HUES6 (cell line): ENCODE measurements at regions not wholly inside any gene's neighbourhood (a gene's known extent, or its start where the extent isn't known, plus 50 kb on each side); places are given as distances from the start of the nearest gene placed in this dataset.

Experiments
- H3K27ac ChIP-seq: 2 replicates; pipeline ENCODE4 v1.7.0; 2013; ENCODE audit warnings: low read depth, mild to moderate bottlenecking, low read length, inconsistent platforms
- H3K27me3 ChIP-seq: 2 replicates; pipeline ENCODE4 v1.6.1; 2013; ENCODE audit warnings: low read length; ENCODE audit not compliant: control insufficient read depth, insufficient read depth
- H3K36me3 ChIP-seq: 2 replicates; pipeline ENCODE4 v1.6.1; 2013; ENCODE audit warnings: low read length; ENCODE audit not compliant: control insufficient read depth, insufficient read depth
- H3K4me1 ChIP-seq: 2 replicates; pipeline ENCODE4 v1.6.1; 2013; ENCODE audit warnings: low read length; ENCODE audit not compliant: control insufficient read depth, insufficient read depth
- H3K4me3 ChIP-seq: 2 replicates; pipeline ENCODE4 v1.5.1; 2013; ENCODE audit warnings: low read depth, low read length
- H3K9ac ChIP-seq: one replicate; pipeline ENCODE4 v1.6.1; 2013; ENCODE audit warnings: mild to moderate bottlenecking, low read length
- H3K9me3 ChIP-seq: 2 replicates; pipeline ENCODE4 v1.6.1; 2013; ENCODE audit warnings: low read depth, low read length; ENCODE audit not compliant: control insufficient read depth, insufficient read depth

DNA sequence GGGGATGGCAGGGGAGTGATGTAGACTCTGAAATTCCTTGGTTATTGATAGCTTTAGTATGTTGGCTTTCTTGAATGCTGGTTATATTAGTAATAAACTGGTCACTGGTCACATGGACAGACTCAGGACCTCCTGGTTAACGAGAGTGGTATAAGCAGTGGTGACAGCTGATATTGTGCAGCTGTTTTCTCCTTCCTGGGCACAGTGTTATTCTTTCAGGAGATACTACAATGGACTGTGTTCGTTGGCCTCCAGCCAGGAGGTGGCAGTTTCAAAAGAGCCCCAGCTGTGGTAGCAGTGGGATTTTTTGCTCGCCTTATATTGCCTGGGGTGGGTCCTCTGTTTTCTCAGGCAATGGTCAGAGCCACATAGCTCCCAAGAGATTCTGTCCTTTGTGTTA, 181.6 kb upstream of the RBMS3 start:
- no peak overlapping the region for H3K27ac ChIP-seq
- no peaks in the 10 kb centered on the region for H3K36me3 ChIP-seq
- H3K9ac ChIP-seq = no peak overlapping the region
- H3K4me1 ChIP-seq = no peaks in the 10 kb centered on the region
- H3K4me3 ChIP-seq = no peak overlapping the region
- no peaks in the 10 kb centered on the region for H3K27me3 ChIP-seq
- no peaks in the 10 kb centered on the region for H3K9me3 ChIP-seq

DNA sequence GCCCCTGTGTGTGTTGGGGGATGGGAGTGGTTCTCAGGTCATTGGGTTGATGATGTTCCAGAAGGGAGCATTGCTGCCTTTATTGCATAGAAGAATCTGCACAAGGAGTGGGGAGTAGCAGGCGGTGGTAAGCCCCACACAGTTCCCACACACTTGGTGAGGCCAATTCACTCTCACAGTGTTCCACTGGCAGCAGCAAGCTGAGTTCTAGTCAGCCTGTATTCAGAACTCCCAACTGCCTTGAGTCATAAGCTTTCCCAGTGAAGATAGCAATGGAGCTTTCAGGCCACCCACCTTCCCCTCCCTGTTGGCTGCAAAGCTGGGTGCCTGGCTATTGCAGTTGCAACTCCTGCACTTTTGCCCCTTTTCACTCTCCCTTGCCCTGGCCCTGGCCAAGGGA, 181.1 kb upstream of the RBMS3 start:
- H3K36me3 ChIP-seq = no peaks in the 10 kb centered on the region
- H3K27me3 ChIP-seq = no peaks in the 10 kb centered on the region

DNA sequence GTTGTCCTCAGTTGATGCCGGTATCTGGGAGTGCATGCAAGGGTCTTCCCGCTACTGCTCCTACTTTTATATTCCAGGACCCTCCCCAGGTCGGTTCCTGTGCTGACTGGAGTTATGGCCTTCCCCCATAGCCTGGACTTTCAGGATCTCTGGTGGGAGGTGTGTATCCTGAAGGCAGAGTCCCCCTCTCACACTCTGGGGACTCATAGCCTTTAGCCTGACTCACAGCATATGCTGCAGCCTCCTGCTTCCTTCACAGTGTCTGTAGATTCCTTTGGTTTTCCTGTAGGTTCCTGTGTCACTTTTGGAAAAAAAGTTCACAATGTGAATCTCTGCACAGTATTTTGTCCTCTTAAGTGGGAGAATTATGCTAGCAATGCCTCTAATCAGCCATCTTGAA, 180.6 kb upstream of the RBMS3 start:
- Histone ChIP-seq H3K9me3 (no peaks in the 10 kb centered on the region), H3K27ac (no peak overlapping the region), H3K4me3 (no peak overlapping the region), H3K36me3 (no peaks in the 10 kb centered on the region), H3K4me1 (no peaks in the 10 kb centered on the region), H3K9ac (no peak overlapping the region), H3K27me3 (no peaks in the 10 kb centered on the region)

More for the DNA sequence above, 181.1 kb upstream of the RBMS3 start:
- H3K4me1 ChIP-seq = no peaks in the 10 kb centered on the region
- no peak overlapping the region for H3K4me3 ChIP-seq
- no peak overlapping the region for H3K27ac ChIP-seq
- H3K9ac ChIP-seq = no peak overlapping the region
- no peaks in the 10 kb centered on the region for H3K9me3 ChIP-seq

DNA sequence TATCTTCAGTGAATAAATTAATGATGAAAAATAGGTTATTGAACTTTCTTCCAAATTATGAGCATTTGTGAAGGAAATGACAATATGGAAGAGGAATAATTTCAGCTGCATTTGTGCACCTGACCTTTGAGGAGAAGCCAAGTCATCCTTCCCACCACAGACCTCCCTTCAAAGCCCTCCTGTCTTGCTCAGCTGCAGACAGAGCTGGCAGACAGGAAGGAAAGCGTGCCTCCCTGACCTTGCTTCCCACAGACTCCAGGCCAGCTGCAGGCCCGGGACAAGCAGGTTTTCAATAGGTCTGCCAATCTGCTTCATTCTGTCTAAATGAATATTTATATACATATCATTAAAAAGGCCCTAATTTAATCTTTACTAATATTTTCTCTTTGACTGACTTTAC, 152.9 kb upstream of the RBMS3 start:
- Histone ChIP-seq H3K9ac (no peak overlapping the region), H3K4me1 (no peaks in the 10 kb centered on the region), H3K36me3 (no peaks in the 10 kb centered on the region), H3K4me3 (no peak overlapping the region), H3K27ac (no peak overlapping the region), H3K9me3 (no peaks in the 10 kb centered on the region), H3K27me3 (no peaks in the 10 kb centered on the region)

DNA sequence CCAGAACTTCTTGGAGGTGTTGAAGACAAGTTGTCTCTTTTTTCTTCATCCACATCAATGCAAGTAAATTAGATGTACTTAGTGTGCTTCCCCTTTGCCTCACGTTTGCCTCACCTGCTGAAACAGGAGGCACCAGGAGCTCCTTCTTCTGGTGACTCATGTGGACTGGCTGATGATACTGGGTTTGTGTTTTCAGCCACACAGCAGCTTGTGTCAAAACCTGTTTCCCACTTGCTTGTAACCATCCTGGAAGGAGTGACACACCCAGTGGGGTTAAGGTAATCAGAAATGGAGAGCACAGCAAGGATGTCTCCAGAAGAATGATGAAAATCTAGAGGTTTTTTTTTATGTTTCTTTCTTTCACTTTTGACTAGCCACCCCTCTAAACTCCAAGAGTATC, 143.3 kb upstream of the RBMS3 start:
- H3K4me3 ChIP-seq = no peak overlapping the region
- no peaks in the 10 kb centered on the region for H3K27me3 ChIP-seq
- peaks cover 20% of the 10 kb centered on the region for H3K4me1 ChIP-seq
- H3K9ac ChIP-seq = no peak overlapping the region
- no peaks in the 10 kb centered on the region for H3K9me3 ChIP-seq
- no peaks in the 10 kb centered on the region for H3K36me3 ChIP-seq
- no peak overlapping the region for H3K27ac ChIP-seq

DNA sequence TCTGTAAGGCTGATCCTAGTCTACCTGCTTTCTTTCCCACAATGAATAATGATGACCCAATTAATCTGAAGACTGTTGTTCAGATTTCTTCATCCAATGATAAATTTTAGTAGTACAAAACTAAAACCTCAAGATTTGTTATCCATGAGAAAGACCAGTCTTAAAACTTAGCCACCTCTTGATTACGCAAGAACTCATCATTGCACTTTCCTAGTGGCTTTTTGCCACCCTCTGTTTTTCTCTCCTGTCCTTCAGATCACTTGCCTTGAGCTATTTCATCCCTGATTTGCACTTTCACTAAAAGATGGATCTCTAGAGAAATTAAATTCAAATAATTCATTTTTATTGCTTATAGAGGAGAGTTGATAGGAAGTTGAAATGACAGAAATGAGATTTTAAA, 142.7 kb upstream of the RBMS3 start:
- Histone ChIP-seq H3K4me3 (no peak overlapping the region), H3K36me3 (no peaks in the 10 kb centered on the region), H3K9ac (no peak overlapping the region), H3K27ac (no peak overlapping the region), H3K27me3 (no peaks in the 10 kb centered on the region), H3K9me3 (no peaks in the 10 kb centered on the region), H3K4me1 (peaks cover 20% of the 10 kb centered on the region)

DNA sequence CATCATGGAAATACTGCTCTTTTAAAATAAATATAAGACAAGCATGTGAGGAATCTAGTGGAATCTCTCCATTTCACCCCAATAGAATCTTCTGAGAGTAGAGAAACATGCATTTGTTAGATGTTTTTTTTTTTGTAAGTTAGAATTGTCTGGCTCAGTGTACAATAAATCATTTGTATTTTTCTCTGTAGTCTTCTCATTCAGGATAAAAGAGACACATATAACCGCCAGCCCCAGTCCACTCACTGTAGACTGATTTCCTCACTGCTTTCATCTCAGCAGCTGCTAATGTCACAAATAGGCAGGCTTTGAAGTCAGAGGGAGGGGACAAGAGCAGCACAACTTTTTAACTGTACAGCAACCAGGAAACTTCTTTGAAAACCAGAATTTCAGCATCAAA, 140.2 kb upstream of the RBMS3 start:
- H3K4me3 ChIP-seq = no peak overlapping the region
- no peaks in the 10 kb centered on the region for H3K36me3 ChIP-seq
- H3K27ac ChIP-seq = no peak overlapping the region
- H3K4me1 ChIP-seq = peaks cover 20% of the 10 kb centered on the region
- no peak overlapping the region for H3K9ac ChIP-seq
- H3K27me3 ChIP-seq = no peaks in the 10 kb centered on the region
- no peaks in the 10 kb centered on the region for H3K9me3 ChIP-seq

DNA sequence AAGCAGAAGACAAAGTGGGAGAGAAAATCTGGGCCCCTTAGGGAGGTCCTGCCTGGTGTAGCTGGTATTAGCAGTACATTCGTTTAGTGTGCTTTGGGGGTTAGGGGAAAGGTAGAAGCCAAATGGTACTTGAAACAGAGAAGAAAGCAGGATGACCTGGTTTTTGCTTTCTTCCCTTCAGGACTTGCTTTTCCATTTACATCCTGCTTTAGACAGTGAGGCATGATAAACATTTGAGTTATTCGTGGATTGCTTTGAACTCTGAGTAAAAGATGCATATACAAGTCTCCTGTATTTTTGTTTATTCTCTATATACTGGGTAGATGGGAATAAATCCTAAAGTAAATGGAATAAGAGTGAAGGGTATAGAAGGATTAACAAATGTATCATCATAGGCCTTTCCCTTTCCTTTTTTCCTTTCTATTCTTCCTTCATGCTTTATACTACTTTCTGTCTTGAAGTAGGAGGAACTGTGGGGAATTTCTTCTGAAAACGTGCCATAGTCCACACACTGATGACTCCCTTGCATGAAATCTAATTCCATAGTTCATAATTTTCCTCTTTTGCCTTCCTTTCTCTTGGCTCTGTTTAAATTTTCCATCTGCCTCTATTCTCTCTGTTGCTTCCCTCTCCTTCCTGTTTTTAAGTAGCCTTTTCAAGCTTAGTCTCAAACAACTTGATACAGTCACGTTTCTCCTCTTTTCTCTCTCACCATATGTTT, 139.5 kb upstream of the RBMS3 start:
- H3K4me1 ChIP-seq = peaks cover 20% of the 10 kb centered on the region
- no peaks in the 10 kb centered on the region for H3K27me3 ChIP-seq
- no peak overlapping the region for H3K9ac ChIP-seq
- H3K9me3 ChIP-seq = no peaks in the 10 kb centered on the region
- H3K4me3 ChIP-seq = no peak overlapping the region
- H3K27ac ChIP-seq = peak overlapping the region; percentile 9; the same call in 1 of the 2 replicates
- H3K36me3 ChIP-seq = no peaks in the 10 kb centered on the region

DNA sequence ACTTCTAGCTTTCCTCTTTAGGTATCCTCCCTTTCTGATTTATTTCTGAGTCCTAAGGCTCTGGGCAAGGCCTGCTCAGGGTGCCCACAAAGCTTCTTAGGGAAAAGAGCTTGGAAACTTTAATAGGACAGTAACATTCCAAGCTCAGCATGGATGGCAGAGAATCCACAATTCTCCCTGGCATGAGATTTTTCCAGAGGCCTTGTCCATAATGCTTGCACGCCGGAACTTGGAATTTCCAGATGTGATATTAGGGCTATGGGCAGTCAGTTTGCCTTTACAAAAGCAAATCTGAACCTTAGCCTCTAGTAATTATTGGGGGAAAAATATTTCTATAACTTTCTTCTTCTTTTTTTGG, 139.0 kb upstream of the RBMS3 start:
- Histone ChIP-seq H3K36me3 (no peaks in the 10 kb centered on the region), H3K27me3 (no peaks in the 10 kb centered on the region), H3K4me1 (peaks cover 20% of the 10 kb centered on the region), H3K4me3 (no peak overlapping the region), H3K9me3 (no peaks in the 10 kb centered on the region), H3K9ac (no peak overlapping the region), H3K27ac (peak overlapping the region; percentile 9; the same call in 1 of the 2 replicates)

DNA sequence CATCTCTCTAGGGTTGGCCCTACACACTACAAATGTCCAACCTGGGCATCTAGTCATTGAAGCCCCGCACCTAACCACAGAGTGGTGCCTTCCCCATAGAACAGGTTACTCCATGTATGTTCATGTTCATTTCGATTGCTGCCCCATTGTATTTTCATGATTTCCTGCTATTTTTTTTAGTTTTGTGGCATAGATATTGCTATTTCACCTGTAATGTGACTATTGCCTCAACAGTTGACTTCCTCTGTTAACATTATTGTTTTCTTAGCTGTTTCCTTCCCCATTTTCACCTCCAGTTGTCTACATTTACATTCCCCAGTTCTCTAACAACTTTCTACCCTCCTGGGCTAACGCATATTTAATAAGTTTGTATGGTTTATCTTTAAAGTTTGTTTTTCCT, 137.7 kb upstream of the RBMS3 start:
- Histone ChIP-seq H3K36me3 (no peaks in the 10 kb centered on the region), H3K9ac (no peak overlapping the region), H3K4me3 (no peak overlapping the region), H3K4me1 (peaks cover 20% of the 10 kb centered on the region), H3K27ac (no peak overlapping the region), H3K9me3 (no peaks in the 10 kb centered on the region), H3K27me3 (no peaks in the 10 kb centered on the region)

DNA sequence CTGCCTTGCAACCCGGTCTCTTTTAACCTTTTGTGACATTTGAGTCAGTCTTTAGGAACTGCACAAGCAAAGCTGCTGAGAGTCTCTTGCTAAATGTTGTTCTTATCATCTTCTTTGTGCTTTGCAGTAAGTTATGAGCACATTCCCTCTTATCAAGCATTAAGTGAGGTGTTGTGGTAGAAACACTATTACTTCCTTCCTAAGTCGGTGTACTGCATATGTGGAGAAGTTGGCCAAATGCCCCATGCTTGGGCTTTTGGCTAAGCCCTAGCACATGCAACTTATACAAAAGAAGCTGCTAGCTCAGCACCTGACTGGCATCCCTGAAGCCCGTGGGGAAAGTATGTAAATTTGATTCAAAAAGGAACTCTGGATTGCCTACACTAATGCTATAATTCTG, 136.5 kb upstream of the RBMS3 start:
- Histone ChIP-seq H3K9ac (no peak overlapping the region), H3K4me1 (peaks cover 20% of the 10 kb centered on the region), H3K27ac (no peak overlapping the region), H3K27me3 (no peaks in the 10 kb centered on the region), H3K4me3 (no peak overlapping the region), H3K9me3 (no peaks in the 10 kb centered on the region), H3K36me3 (no peaks in the 10 kb centered on the region)

DNA sequence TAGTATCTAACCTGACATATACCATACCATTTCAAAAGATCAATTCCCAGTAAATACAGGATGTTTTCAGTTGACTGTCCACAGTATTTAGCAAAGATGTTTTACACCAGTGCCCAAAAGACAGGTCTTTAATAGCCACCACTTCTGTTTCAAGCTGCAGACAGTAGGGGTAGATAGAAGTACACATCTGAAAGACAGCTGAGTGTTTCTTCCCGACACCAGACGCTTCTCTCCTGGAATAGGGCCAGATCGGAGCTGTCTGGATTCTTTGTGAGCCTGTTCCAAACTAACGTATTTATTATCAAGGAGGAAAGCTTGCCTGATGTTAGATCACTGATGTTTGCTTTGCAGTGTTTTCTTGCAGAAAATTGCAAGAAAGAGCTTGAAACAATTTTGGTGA, 136.1 kb upstream of the RBMS3 start:
- Histone ChIP-seq H3K36me3 (no peaks in the 10 kb centered on the region), H3K4me3 (no peak overlapping the region), H3K4me1 (peaks cover 20% of the 10 kb centered on the region), H3K9me3 (no peaks in the 10 kb centered on the region), H3K9ac (no peak overlapping the region), H3K27me3 (no peaks in the 10 kb centered on the region), H3K27ac (no peak overlapping the region)
